NCI-H526 treated with DMSO at 0.1 percent for 48 hours (cell line): ENCODE measurements at regions not wholly inside any gene's neighbourhood (a gene's known extent, or its start where the extent isn't known, plus 50 kb on each side); places are given as distances from the start of the nearest gene placed in this dataset.

ENCODE experiments used
- DNase-seq: peaks from one replicate; lab custom pipeline; 2025; lab: John Stamatoyannopoulos, UW

- DNase-seq, result no peak
Measured at GRCh38 chr2:64317707-64318475, 136.1 kb upstream of the LGALSL start.

GRCh38 chr2:64318476-64318748 is 135.6 kb upstream of the LGALSL start:
- no peak for DNase-seq

GRCh38 chr2:64319896-64320295 is 134.1 kb upstream of the LGALSL start:
- DNase-seq, result no peak

DNA sequence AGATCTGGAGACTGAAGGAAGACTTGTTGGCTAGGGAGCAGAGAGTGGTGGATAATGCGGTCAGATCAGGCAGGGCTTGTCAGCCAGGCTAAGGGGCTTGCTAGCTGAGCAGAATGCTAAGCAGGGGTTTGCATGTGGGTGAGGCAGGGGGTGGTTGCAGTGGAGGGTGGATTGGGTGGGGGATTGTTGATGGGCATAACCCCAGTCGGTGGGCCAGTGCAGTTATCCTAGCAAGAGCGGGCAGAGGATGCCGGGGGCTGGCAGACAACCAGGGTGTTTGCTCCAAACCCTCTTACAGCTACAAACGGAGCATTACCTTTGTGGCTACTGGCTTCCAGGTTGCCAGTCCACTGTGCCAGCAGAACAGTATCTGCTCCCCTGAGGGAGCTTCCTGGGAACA is 131.5 kb upstream of the LGALSL start:
- DNase-seq, result no peak

DNA sequence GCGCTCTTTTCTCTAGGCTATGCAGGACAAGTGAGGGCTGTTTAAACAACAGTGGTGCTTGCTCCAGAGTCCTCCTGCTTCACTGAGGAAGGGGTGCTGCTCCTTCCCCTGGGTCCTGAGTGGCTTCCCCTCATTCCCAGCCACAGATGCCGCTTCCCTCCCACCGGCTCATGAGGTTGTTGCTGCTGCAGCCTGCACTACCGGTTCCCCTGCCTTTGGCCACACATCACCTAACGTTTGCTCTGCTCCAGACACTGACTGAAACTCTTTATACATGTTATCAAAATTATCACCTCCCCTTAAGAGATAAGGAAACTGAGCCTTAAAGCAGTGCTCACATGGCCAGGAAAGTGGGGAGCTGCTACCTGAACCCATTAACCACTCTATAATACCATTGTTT is 130.8 kb upstream of the LGALSL start:
- no peak for DNase-seq

GRCh38 chr2:64324746-64325410 is 129.1 kb upstream of the LGALSL start:
- no peak for DNase-seq

DNA sequence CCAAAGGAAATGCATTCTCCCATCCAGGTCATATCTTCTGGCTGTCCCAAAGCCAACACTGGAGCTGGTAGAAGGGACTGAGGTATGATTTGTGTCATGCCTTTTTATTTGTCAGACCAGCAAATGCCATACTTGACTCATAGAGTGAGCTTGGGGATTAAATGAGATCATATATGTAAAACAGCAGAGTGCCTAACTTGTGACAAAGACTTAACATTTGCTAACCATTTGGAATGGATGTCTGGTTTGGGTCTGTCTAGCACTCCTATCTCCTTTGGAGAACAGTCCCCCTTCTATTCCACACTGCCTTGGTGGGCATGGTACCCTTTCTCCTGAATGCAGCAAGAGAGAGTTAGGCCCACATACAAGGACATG is 128.5 kb upstream of the LGALSL start:
- DNase-seq, result no peak

DNA sequence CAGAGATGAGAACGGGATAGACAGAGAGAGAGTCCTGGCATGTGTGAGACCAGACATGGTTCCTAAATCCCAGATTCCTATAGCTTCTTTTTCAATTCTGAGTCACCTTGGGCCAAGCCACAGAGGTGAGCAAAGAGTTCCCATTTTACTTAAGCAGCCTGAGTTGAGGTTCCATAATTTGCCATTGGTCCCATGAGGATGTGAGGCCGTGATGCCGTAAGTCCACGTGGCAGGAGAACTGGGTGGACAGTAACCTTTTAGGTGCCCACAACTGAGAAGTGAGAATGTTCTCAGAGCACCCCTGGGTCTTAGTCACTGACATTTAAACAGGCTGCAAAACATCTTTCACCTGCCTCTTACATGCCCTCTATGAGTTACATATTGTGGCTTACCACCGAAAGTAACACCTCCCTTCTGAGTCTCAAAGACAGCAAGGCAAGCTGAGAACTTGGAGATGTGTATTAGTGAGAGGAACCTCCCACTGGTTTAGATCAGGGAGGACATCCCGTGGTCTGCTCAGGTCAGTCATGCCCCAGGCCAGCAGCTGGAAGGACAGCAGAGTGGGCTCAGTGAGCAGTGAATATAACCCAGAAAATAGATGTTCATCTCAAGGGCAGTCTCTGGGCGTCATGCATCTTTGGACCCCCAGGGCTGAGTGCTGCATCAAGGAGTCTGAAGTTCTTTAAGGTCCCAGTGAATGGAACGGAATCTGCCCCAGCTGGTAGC is 127.9 kb upstream of the LGALSL start:
- no peak for DNase-seq

DNA sequence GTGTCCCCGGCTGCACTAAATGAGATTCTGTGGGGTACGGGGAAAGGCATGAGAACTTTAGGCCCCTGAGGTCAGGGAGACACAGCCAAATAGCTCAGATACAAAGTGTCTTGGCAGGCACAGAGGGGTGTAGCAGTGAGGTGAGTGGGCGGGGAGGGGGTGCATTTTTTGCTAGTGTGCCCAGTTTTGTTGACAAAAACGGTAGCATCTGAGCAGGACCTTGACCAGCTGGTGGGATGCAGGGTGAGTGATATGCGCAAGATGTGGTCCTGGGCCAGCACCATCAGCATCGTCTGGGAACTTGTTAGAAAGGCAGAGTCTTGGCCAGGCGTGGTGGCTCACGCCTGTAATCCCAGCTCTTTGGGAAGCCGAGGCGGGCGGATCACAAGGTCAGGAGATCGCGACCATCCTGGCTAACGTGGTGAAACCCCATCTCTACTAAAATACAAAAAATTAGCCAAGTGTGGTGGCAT is 127.3 kb upstream of the LGALSL start:
- DNase-seq, result no peak

DNA sequence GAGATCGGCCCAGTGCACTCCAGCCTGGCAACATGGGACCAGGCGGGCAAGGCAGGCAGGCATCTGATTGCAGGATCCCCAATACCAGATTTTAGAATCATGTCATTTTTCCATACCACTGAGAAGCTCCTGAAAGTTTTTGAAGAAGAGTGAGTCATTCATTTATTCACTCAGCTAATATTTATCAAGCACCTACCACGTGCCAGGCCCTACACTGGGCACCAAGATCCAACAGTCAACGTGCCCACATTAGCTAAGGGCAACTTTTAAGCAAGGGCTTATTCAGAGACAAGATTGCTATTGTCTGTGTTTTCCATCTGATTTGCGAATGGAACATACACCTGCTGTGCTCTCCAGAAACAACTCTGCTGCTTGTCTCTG is 126.8 kb upstream of the LGALSL start:
- DNase-seq, result no peak

DNA sequence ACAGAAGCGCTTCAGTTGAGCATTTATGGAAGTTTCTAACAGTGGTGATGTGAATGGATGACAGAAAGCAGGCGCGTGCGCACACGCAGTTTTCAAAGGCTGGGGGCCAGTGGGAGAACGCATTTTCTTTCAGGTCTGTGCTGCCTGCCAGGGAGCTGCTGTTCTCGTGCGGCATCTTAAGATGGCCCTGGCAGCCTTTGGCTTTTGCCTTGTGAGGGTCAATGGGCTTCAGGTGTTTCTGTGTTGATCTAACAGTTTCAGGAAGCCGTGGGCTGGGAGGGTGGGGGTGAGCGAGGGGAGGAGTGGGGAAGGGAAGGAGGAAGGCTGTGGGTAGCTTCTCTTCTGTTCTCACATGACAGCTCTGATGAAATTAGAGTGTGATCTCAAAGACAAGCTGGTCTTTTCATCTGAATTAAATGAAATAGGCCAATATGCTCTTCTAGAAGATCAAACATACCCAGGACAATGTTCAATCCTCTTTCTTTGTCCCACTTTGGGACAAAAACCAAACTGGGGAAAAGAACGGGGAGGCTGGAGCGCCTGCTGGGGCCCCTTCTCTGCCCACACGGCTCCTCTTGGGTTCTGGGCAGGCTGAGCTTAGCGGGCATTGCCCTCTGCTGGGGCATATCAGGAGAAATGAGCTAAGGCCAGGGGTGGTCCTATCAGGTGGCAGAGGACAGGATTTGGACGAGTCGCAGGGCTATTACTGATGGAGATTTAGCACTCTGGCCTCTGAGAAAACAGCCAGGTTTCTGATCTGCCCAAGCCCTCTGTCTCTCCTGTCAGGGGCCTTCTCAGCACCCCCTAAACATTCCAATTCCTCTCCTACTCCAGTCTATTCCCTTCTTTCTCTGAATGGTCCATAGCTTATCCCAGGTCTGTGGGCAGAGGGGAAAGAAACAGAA is 126.2 kb upstream of the LGALSL start:
- peak; percentile 72 for DNase-seq

DNA sequence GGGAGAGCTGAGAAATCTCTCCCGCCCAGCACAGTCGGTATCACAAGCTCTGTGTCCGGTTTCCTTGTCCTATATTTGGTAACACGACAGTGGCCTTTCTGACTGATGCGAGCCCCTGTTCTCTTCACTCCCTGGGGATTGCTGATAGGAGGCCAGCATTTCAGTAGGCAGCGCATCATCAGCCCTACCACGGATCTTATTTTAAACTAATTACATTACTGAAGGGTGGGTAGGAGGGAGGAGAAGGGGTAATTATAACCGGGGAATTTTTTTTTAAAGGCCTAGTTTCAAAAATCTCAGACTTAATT is 125.6 kb upstream of the LGALSL start:
- DNase-seq, result no peak

GRCh38 chr2:64328756-64329155 is 125.2 kb upstream of the LGALSL start:
- DNase-seq, result no peak

DNA sequence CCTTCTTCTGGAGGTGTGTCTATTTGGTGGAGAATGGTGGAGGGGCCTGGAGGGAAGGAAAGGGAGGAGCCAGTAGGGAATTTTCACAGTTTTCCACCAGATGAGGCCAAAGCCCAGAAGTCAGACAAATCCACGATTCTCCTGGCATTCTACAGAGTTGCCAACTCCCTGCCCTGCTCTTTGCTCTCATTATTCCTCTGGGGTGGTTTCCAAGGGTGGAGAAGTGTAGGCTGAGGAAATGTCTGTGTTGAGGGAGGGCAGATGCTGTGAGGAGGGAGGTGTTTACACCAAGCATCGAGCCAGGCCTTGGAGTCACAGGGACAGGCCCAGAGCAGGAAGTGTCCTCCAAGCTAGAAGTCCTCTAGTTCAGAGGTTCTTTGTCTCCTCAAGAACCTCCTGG is 124.1 kb upstream of the LGALSL start:
- DNase-seq, result no peak

GRCh38 chr2:64330281-64331113 is 123.5 kb upstream of the LGALSL start:
- peak; percentile 66 for DNase-seq

DNA sequence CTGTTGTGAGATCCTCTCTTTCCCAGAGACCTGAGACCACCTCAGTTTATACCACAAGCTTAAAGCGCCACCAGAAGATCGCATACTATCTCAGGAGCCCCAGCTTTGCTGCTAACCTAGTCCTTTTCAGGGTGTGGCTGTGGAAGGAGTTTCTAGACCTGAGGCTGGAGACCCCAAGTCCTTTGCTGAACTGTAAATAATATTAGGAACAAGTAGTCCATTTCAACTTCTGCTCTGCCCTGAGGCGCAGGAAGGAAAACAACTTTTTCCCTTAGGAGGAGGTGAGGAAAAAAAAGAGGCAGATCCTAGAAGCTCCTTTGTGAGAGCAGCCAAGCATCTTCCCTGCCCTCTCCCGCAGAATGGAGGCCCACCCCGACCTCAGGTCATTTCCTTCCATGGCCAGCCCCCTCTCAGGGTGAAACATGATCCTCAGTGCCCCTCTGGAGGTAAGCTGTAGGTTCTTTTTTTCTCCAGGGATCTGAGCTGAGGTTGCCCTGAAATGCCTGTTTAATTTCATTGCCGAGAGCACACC is 122.8 kb upstream of the LGALSL start:
- DNase-seq, result peak; percentile 3

- no peak for DNase-seq
Measured at GRCh38 chr2:64331849-64332699, 121.9 kb upstream of the LGALSL start.

- DNase-seq, result no peak
Measured at GRCh38 chr2:64336171-64336570, 117.8 kb upstream of the LGALSL start.

DNA sequence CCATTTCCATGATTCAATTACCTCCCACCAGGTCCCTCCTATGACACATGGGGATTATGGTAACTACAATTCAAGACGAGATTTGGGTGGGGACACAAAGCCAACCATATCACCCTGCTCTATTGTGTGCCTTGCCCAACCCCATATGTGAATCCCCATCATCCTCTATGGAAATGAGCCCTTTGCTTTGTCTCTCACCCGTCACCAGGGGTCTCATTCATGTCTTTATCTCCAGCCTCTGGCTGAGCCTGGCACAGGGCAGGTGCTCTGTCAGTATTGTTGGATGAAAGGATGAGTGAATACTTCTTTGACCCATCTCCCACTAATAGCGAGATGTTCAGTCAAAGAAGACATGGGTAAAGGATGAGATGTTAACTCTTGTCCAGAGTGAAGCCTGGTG is 116.6 kb upstream of the LGALSL start:
- no peak for DNase-seq

- no peak for DNase-seq
Measured at GRCh38 chr2:64338108-64338507, 115.9 kb upstream of the LGALSL start.
